H1 (cell line): ENCODE measurements at regions not wholly inside any gene's neighbourhood (a gene's known extent, or its start where the extent isn't known, plus 50 kb on each side); places are given as distances from the start of the nearest gene placed in this dataset.

ENCODE experiments used
- CTCF ChIA-PET: fragments of 300-600 bp; sonication (Branson Sonifier 250); formaldehyde crosslinking; loops from one replicate; lab custom pipeline; 2021; ENCODE audit not compliant: partially characterized antibody; lab: Charles Lee
- POLR2A ChIA-PET: fragments of 300-600 bp; sonication (Branson Sonifier 250); formaldehyde crosslinking; loops from one replicate; lab custom pipeline; 2021; ENCODE audit warnings: inconsistent platforms; ENCODE audit not compliant: partially characterized antibody; lab: Charles Lee
- DNase-seq, 2 experiments: peaks; one replicate each; pipeline versions ENCODE4 v3.0.0 to v3.0.0-alpha.2; 2010 to 2022; ENCODE audit warnings: low spot score in 2 of 2, low read depth in 1 of 2, mixed read lengths in 1 of 2
- FAIRE-seq: peaks from 2 replicates; lab custom pipeline; 2011; peaks lifted over from hg19 to GRCh38; lab: Jason Lieb, UNC
- H2AFZ ChIP-seq: 2 replicates; pipeline ENCODE4 v1.8.1; 2012; ENCODE audit warnings: low read length, inconsistent platforms
- H2AK5ac ChIP-seq: 2 replicates; pipeline ENCODE4 v1.6.1; 2013; ENCODE audit warnings: low read depth, low read length
- H2BK120ac ChIP-seq: replicated peaks from 2 replicates; pipeline ENCODE3; 2013; ENCODE audit warnings: low read depth, low read length, inconsistent platforms
- H2BK12ac ChIP-seq: 2 replicates; pipeline ENCODE4 v1.6.1; 2013; ENCODE audit warnings: low read depth, low read length
- H2BK15ac ChIP-seq: 2 replicates; pipeline ENCODE4 v1.6.1; 2013; ENCODE audit warnings: low read length
- H2BK20ac ChIP-seq: 2 replicates; pipeline ENCODE4 v1.6.1; 2013; ENCODE audit warnings: low read length
- H2BK5ac ChIP-seq: 2 replicates; pipeline ENCODE4 v1.6.1; 2013; ENCODE audit warnings: low read depth, low read length
- H3K14ac ChIP-seq: 2 replicates; pipeline ENCODE4 v1.6.1; 2013; ENCODE audit warnings: inconsistent platforms; ENCODE audit not compliant: insufficient read length
- H3K18ac ChIP-seq: 2 replicates; pipeline ENCODE4 v1.6.1; 2013; ENCODE audit warnings: low read length; ENCODE audit errors: extremely low read depth
- H3K23ac ChIP-seq: 2 replicates; pipeline ENCODE4 v1.6.1; 2013; ENCODE audit warnings: inconsistent platforms; ENCODE audit not compliant: insufficient read length
- H3K23me2 ChIP-seq: 2 replicates; pipeline ENCODE4 v1.6.1; 2013; ENCODE audit warnings: low read depth, low read length
- H3K27ac ChIP-seq: 2 replicates; pipeline ENCODE4 v1.6.1; 2011; ENCODE audit warnings: low read depth, low read length, inconsistent platforms
- H3K27me3 ChIP-seq, 4 experiments: replicated peaks in 1 of 4; 1 replicate in 1 of 4; 2 replicates in 3 of 4; pipeline versions ENCODE4 v1.6.1 to v1.8.1; 2011 to 2013; ENCODE audit warnings: low read length in 3 of 4, mild to moderate bottlenecking in 3 of 4, inconsistent platforms in 2 of 4, mixed read lengths in 2 of 4, moderate library complexity in 1 of 4; ENCODE audit not compliant: control insufficient read depth in 3 of 4, insufficient read depth in 3 of 4; ENCODE audit errors: extremely low read depth in 1 of 4
- H3K36me3 ChIP-seq, 4 experiments: 2 replicates each; pipeline versions ENCODE4 v1.6.1 to v1.8.1; 2011 to 2013; ENCODE audit warnings: mild to moderate bottlenecking in 4 of 4, low read length in 3 of 4, moderate library complexity in 2 of 4, control low read depth in 1 of 4, inconsistent platforms in 1 of 4; ENCODE audit not compliant: insufficient read depth in 4 of 4, control insufficient read depth in 2 of 4
- H3K4ac ChIP-seq: replicated peaks from 2 replicates; pipeline ENCODE3; 2013; ENCODE audit warnings: low read length, low read depth, mixed read lengths, inconsistent platforms; ENCODE audit not compliant: insufficient read length
- H3K4me1 ChIP-seq, 4 experiments: replicated peaks in 1 of 4; 1 replicate in 1 of 4; 2 replicates in 3 of 4; pipeline versions ENCODE4 v1.6.1 to v1.8.1; 2011 to 2013; ENCODE audit warnings: low read length in 3 of 4, inconsistent platforms in 2 of 4, mixed read lengths in 1 of 4; ENCODE audit not compliant: insufficient read depth in 4 of 4, control insufficient read depth in 3 of 4
- H3K4me2 ChIP-seq, 2 experiments: 2 replicates each; pipeline versions ENCODE4 v1.6.1 to v1.8.1; 2011 to 2013; ENCODE audit warnings: low read depth in 2 of 2, low read length in 2 of 2, control low read depth in 1 of 2, inconsistent platforms in 1 of 2, mild to moderate bottlenecking in 1 of 2; ENCODE audit not compliant: insufficient read depth in 1 of 2
- H3K4me3 ChIP-seq, 4 experiments: fragments of 200-600, 300-600 bp in 1 of 4; sonication (generic), shearing (Covaris generic), sonication (Bioruptor Twin) in 1 of 4; 2 replicates each; pipeline versions ENCODE4 v1.5.1 to v1.8.1; 2011 to 2016; ENCODE audit warnings: low read length in 4 of 4, low read depth in 3 of 4, control low read depth in 2 of 4, inconsistent platforms in 2 of 4, mild to moderate bottlenecking in 2 of 4, mixed read lengths in 1 of 4, moderate library complexity in 1 of 4; ENCODE audit not compliant: insufficient read depth in 2 of 4; ENCODE audit errors: extremely low read depth in 1 of 4
- H3K56ac ChIP-seq: replicated peaks from 2 replicates; pipeline ENCODE3; 2013; ENCODE audit warnings: low read depth, mild to moderate bottlenecking, mixed read lengths, low read length, inconsistent platforms; ENCODE audit not compliant: insufficient read length
- H3K79me1 ChIP-seq: 2 replicates; pipeline ENCODE4 v1.6.1; 2013; ENCODE audit warnings: low read depth, low read length, control low read depth
- H3K79me2 ChIP-seq, 2 experiments: 2 replicates each; pipeline versions ENCODE4 v1.6.1 to v1.8.1; 2012 to 2013; ENCODE audit warnings: low read length in 2 of 2, mild to moderate bottlenecking in 2 of 2, inconsistent platforms in 1 of 2; ENCODE audit not compliant: insufficient read depth in 2 of 2, control insufficient read depth in 1 of 2
- H3K9ac ChIP-seq, 4 experiments: replicated peaks in 1 of 4; 1 replicate in 1 of 4; 2 replicates in 3 of 4; pipeline versions ENCODE4 v1.6.1 to v1.8.1; 2011 to 2013; ENCODE audit warnings: low read depth in 3 of 4, low read length in 3 of 4, control low read depth in 2 of 4, mild to moderate bottlenecking in 2 of 4, moderate library complexity in 2 of 4, inconsistent platforms in 1 of 4; ENCODE audit errors: extremely low read depth in 1 of 4
- H3K9me3 ChIP-seq, 2 experiments: 2 replicates each; pipeline versions ENCODE4 v1.6.1 to v1.8.1; 2012 to 2013; ENCODE audit warnings: mild to moderate bottlenecking in 2 of 2, moderate library complexity in 2 of 2, control low read depth in 1 of 2, inconsistent platforms in 1 of 2, low read depth in 1 of 2, low read length in 1 of 2, mixed read lengths in 1 of 2; ENCODE audit not compliant: insufficient read depth in 2 of 2
- H4K20me1 ChIP-seq, 2 experiments: replicated peaks in 1 of 2; 2 replicates each; pipeline versions ENCODE3 to v1.8.1; 2011 to 2013; ENCODE audit warnings: inconsistent platforms in 2 of 2, low read length in 2 of 2, mild to moderate bottlenecking in 1 of 2; ENCODE audit not compliant: insufficient read depth in 2 of 2, control insufficient read depth in 1 of 2
- H4K5ac ChIP-seq: 2 replicates; pipeline ENCODE4 v1.6.1; 2013; ENCODE audit warnings: low read length, low read depth, mixed read lengths, inconsistent platforms; ENCODE audit not compliant: insufficient read length
- H4K8ac ChIP-seq: 2 replicates; pipeline ENCODE4 v1.8.0; 2013; ENCODE audit warnings: mild to moderate bottlenecking, moderate library complexity, low read length, inconsistent platforms; ENCODE audit not compliant: insufficient read depth; ENCODE audit errors: extremely low read depth
- H4K91ac ChIP-seq: replicated peaks from 2 replicates; pipeline ENCODE3; 2013; ENCODE audit warnings: low read length, mixed read lengths, inconsistent platforms; ENCODE audit not compliant: insufficient read length
- WGBS, 2 experiments: shearing (Covaris generic) in 1 of 2; methylation state at CpG; one replicate each; pipeline versions ENCODE4 v1.1.6 to v1.1.7; 2013 to 2015; ENCODE audit warnings: low lambda C conversion rate in 2 of 2, mixed read lengths in 2 of 2, inconsistent platforms in 1 of 2, low coverage in 1 of 2, missing lambda C conversion rate in 1 of 2; ENCODE audit not compliant: insufficient replicate concordance in 2 of 2, insufficient coverage in 1 of 2, insufficient read length in 1 of 2; ENCODE audit errors: extremely low coverage in 1 of 2, missing lambda C conversion rate in 1 of 2; 5-methylcytosine and 5-hydroxymethylcytosine counted together

DNA sequence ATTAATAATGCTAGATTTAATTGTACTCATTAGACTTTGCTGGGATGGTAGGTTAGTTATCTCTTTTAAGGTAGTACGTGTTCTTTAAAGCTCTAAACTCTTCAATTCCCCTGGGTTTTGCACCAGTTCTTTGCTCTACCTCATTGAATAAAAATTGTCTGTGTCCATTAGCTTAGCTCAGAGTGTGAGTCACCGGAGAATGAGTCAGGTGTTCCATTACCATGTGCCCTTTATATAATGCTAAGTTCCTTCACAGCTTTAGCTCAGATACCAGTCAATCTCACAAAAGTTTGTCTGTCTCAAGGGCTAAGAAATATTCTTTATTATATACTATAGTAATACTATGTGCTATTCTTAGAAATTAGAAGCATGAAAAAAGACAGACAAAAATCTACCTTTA is 339.4 kb downstream of the PRELID2 start:
- H3K36me3 ChIP-seq: no peaks in the 10 kb centered on the region
- 83% methylated on average over 2 of the region's 2 CpGs; no CpG with 5 or more reads in 1 of the 2 experiments for WGBS, 2 experiments
- H3K27me3 ChIP-seq: no peaks in the 10 kb centered on the region
- H2AK5ac ChIP-seq: no peak overlapping the region
- H2BK12ac ChIP-seq: no peak overlapping the region
- H3K4me3 ChIP-seq: no peak overlapping the region
- no peak overlapping the region for H2BK5ac ChIP-seq
- POLR2A ChIA-PET: interaction anchor here (1.1 kb wide), 1 partner anchor 19 kb away, joined by 4 read pairs; no protein-coding TSS in a partner anchor
- no peak overlapping the region for H2BK120ac ChIP-seq
- H3K4me1 ChIP-seq: no peaks in the 10 kb centered on the region
- no peak overlapping the region for H3K56ac ChIP-seq
- H3K9me3 ChIP-seq: no peaks in the 10 kb centered on the region
- H4K8ac ChIP-seq: no peak overlapping the region
- H3K23ac ChIP-seq: no peak overlapping the region
- H3K79me2 ChIP-seq: no peaks in the 10 kb centered on the region
- no peak overlapping the region for H3K14ac ChIP-seq
- no peak overlapping the region for H2BK15ac ChIP-seq
- H3K9ac ChIP-seq: no peak overlapping the region
- no peak overlapping the region for H3K4me2 ChIP-seq
- no peak overlapping the region for H3K18ac ChIP-seq
- FAIRE-seq: no peak
- H3K23me2 ChIP-seq: no peaks in the 10 kb centered on the region
- H4K5ac ChIP-seq: no peak overlapping the region
- H2BK20ac ChIP-seq: no peak overlapping the region
- H3K27ac ChIP-seq: no peak overlapping the region
- no peaks in the 10 kb centered on the region for H3K79me1 ChIP-seq
- no peak overlapping the region for H2AFZ ChIP-seq
- DNase-seq: no peak
- no peaks in the 10 kb centered on the region for H4K20me1 ChIP-seq
- H3K4ac ChIP-seq: no peak overlapping the region
- CTCF ChIA-PET: interaction anchor here (0.6 to 1.4 kb wide), 3 partner anchors 9 to 323 kb away, joined by 3 to 4 read pairs (median 3); no protein-coding TSS in a partner anchor
- no peak overlapping the region for H4K91ac ChIP-seq
